Trophoblast cell (in vitro differentiated cells and primary cell): ENCODE measurements at regions not wholly inside any gene's neighbourhood (a gene's known extent, or its start where the extent isn't known, plus 50 kb on each side); places are given as distances from the start of the nearest gene placed in this dataset.

ENCODE experiments used
- DNase-seq, 2 donors: peaks; one replicate each; pipeline ENCODE4 v3.0.0-alpha.2; 2016
- H2AFZ ChIP-seq: 2 replicates; pipeline ENCODE4 v1.6.1; 2013; ENCODE audit warnings: low read length, moderate library complexity, mild to moderate bottlenecking; ENCODE audit not compliant: insufficient read depth, poor library complexity
- H2AK5ac ChIP-seq: 2 replicates; pipeline ENCODE4 v1.6.1; 2013; ENCODE audit warnings: mild to moderate bottlenecking, low read length
- H2BK120ac ChIP-seq: 2 replicates; pipeline ENCODE4 v1.6.1; 2013; ENCODE audit warnings: low read length, mild to moderate bottlenecking, moderate library complexity; ENCODE audit not compliant: insufficient read depth, poor library complexity
- H2BK12ac ChIP-seq: 2 replicates; pipeline ENCODE4 v1.6.1; 2013; ENCODE audit warnings: mild to moderate bottlenecking, low read length, moderate library complexity
- H2BK5ac ChIP-seq: 2 replicates; pipeline ENCODE4 v1.6.1; 2013; ENCODE audit warnings: low read length, low read depth, moderate library complexity, mild to moderate bottlenecking; ENCODE audit not compliant: poor library complexity
- H3K14ac ChIP-seq: 2 replicates; pipeline ENCODE4 v1.6.1; 2013; ENCODE audit warnings: mild to moderate bottlenecking, low read length
- H3K18ac ChIP-seq: 2 replicates; pipeline ENCODE4 v1.6.1; 2013; ENCODE audit warnings: mild to moderate bottlenecking, low read length
- H3K23ac ChIP-seq: 2 replicates; pipeline ENCODE4 v1.6.1; 2013; ENCODE audit warnings: low read length
- H3K27ac ChIP-seq: 2 replicates; pipeline ENCODE4 v1.5.1; 2013; ENCODE audit warnings: low read depth, mild to moderate bottlenecking, inconsistent platforms, low read length, moderate library complexity
- H3K27me3 ChIP-seq: 2 replicates; pipeline ENCODE4 v1.6.1; 2013; ENCODE audit warnings: inconsistent platforms, mild to moderate bottlenecking, low read length, moderate library complexity; ENCODE audit not compliant: insufficient read depth
- H3K36me3 ChIP-seq, 2 experiments: 1 replicate in 1 of 2; 2 replicates in 1 of 2; pipeline ENCODE4 v1.6.1; 2013; ENCODE audit warnings: low read length in 2 of 2, mild to moderate bottlenecking in 2 of 2, moderate library complexity in 1 of 2; ENCODE audit not compliant: insufficient read depth in 2 of 2, control insufficient read depth in 1 of 2
- H3K4ac ChIP-seq: 2 replicates; pipeline ENCODE4 v1.6.1; 2013; ENCODE audit warnings: low read depth, mild to moderate bottlenecking, low read length, moderate library complexity
- H3K4me1 ChIP-seq, 2 experiments: 1 replicate in 1 of 2; 2 replicates in 1 of 2; pipeline ENCODE4 v1.6.1; 2013; ENCODE audit warnings: low read length in 2 of 2, mild to moderate bottlenecking in 2 of 2, moderate library complexity in 1 of 2; ENCODE audit not compliant: insufficient read depth in 2 of 2, control insufficient read depth in 1 of 2
- H3K4me2 ChIP-seq: 2 replicates; pipeline ENCODE4 v1.6.1; 2013; ENCODE audit warnings: inconsistent platforms, mild to moderate bottlenecking, low read length, moderate library complexity
- H3K4me3 ChIP-seq: 2 replicates; pipeline ENCODE4 v1.5.1; 2013; ENCODE audit warnings: mild to moderate bottlenecking, low read depth, low read length, inconsistent platforms
- H3K79me1 ChIP-seq: one replicate; pipeline ENCODE4 v1.6.1; 2013; ENCODE audit warnings: low read length
- H3K79me2 ChIP-seq: 2 replicates; pipeline ENCODE4 v1.6.1; 2013; ENCODE audit warnings: low read length, mild to moderate bottlenecking; ENCODE audit not compliant: control insufficient read depth, insufficient read depth, poor library complexity
- H3K9ac ChIP-seq: 2 replicates; pipeline ENCODE4 v1.6.1; 2013; ENCODE audit warnings: mild to moderate bottlenecking, low read length
- H3K9me3 ChIP-seq: 2 replicates; pipeline ENCODE4 v1.6.1; 2013; ENCODE audit warnings: low read depth, mild to moderate bottlenecking, control low read depth, inconsistent platforms, low read length; ENCODE audit not compliant: insufficient read depth
- H4K12ac ChIP-seq: 2 replicates; pipeline ENCODE4 v1.6.1; 2013; ENCODE audit warnings: low read depth, mild to moderate bottlenecking, low read length, moderate library complexity
- H4K8ac ChIP-seq: 2 replicates; pipeline ENCODE4 v1.6.1; 2013; ENCODE audit warnings: low read depth, mild to moderate bottlenecking, low read length, moderate library complexity
- H4K91ac ChIP-seq: one replicate; pipeline ENCODE4 v1.6.1; 2013; ENCODE audit warnings: low read depth, mild to moderate bottlenecking, low read length, moderate library complexity
- WGBS: extraction: QIAGEN DNeasy Blood & Tissue Kit; methylation state at CpG from one replicate; pipeline ENCODE4 v1.1.7; 2013; ENCODE audit warnings: missing lambda C conversion rate; ENCODE audit not compliant: insufficient read length, insufficient coverage; ENCODE audit errors: extremely low coverage; 5-methylcytosine and 5-hydroxymethylcytosine counted together

DNA sequence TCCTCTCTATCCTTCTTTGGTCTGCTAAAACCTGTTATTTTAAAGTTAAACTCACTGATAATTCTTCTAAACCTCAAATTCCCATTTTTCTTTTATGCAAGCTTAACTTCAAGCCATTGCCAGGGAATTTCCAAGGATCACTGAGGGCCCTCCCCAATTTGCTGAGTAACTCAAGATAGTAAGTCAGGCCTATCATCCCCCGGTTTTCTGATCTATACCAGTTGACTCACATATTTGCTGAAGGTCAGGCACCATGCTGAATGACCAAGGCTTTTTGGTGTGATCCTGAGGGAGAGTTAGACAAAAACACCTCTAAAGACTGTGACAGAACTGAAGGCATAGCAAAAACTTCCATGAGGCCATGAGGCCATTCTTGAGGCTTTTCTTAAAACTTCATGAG lies 1301.9 kb downstream of the PCDH7 start:
- Histone ChIP-seq H3K79me2 (no peaks in the 10 kb centered on the region), H2AK5ac (no peak overlapping the region), H3K9ac (no peak overlapping the region), H4K91ac (no peak overlapping the region), H3K9me3 (no peaks in the 10 kb centered on the region), H3K36me3 (no peaks in the 10 kb centered on the region), H3K23ac (no peak overlapping the region), H2BK5ac (no peak overlapping the region), H2BK120ac (no peak overlapping the region), H3K79me1 (no peaks in the 10 kb centered on the region), H3K4me2 (no peak overlapping the region), H2AFZ (no peak overlapping the region), H3K18ac (no peak overlapping the region), H3K27me3 (no peaks in the 10 kb centered on the region), H3K27ac (no peak overlapping the region), H2BK12ac (no peak overlapping the region), H3K4me3 (no peak overlapping the region), H3K14ac (no peak overlapping the region), H4K8ac (no peak overlapping the region), H4K12ac (no peak overlapping the region), H3K4ac (no peak overlapping the region), H3K4me1 (no peaks in the 10 kb centered on the region)
- DNase-seq = no peak
- no CpG with 5 or more reads among the region's 1 CpG for WGBS

DNA sequence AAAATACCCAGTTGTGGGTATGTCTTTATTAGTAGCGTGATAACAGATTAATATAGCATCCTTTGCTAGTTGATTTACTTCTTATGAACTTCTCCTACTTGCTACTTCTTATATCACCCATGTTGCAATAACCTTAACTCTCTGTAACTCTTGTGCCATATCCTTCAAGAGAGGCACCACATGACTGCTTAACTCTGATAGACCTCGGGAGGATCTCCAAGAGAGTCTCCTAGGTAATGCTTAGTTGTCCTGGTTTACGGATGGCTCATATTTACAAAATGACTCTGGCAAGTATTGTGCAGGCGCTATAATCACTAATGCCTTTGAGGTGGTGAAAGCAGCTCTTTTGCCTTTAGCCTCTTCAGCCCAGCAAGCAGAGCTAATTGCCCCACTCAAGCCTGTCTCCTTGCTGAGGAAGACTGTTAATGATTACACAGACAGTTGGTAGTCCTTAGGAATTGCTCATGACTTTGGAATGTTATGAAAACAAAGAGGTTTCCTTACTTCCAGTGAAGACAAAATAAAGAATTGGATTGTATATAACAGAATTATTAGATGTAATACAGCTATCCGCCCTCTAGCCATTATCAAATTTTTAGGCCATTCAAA lies 1305.8 kb downstream of the PCDH7 start:
- no peak overlapping the region for H2BK12ac ChIP-seq
- H3K27ac ChIP-seq = no peak overlapping the region
- H3K4me2 ChIP-seq = no peak overlapping the region
- H2BK5ac ChIP-seq = no peak overlapping the region
- H2BK120ac ChIP-seq = no peak overlapping the region
- no peak overlapping the region for H3K4ac ChIP-seq
- H3K79me1 ChIP-seq = no peaks in the 10 kb centered on the region
- H3K9ac ChIP-seq = no peak overlapping the region
- no peak overlapping the region for H3K14ac ChIP-seq
- H3K36me3 ChIP-seq = no peaks in the 10 kb centered on the region
- H3K4me3 ChIP-seq = no peak overlapping the region
- WGBS = no CpG with 5 or more reads among the region's 5 CpGs
- no peaks in the 10 kb centered on the region for H3K4me1 ChIP-seq
- H3K18ac ChIP-seq = no peak overlapping the region
- no peaks in the 10 kb centered on the region for H3K9me3 ChIP-seq
- no peak overlapping the region for H2AFZ ChIP-seq
- H3K79me2 ChIP-seq = no peaks in the 10 kb centered on the region
- no peak overlapping the region for H3K23ac ChIP-seq
- H3K27me3 ChIP-seq = no peaks in the 10 kb centered on the region
- no peak overlapping the region for H4K12ac ChIP-seq
- H4K8ac ChIP-seq = no peak overlapping the region
- DNase-seq = peak in 1 of 2 donors; percentile 44
- H2AK5ac ChIP-seq = no peak overlapping the region
- no peak overlapping the region for H4K91ac ChIP-seq

DNA sequence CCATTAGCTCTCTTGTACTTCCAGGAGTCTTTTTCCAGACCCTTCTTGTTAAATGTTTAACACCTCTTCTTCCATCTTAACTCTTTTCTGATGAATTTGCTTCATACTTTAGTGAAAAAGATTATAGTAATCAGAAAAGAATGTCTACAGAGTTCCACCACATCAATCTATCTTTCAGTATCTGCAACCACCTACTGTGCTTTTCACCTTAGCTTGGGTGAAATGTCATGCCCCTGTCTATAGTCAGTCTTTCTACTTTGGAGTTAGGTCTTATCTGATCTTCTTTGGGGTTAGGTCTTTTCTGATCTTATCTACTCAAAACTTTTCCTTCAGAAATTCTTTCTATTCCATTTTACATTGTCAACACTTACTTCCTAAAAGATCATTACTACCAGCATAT lies 1310.2 kb downstream of the PCDH7 start:
- Histone ChIP-seq H3K9ac (no peak overlapping the region), H3K27me3 (no peaks in the 10 kb centered on the region), H3K36me3 (no peaks in the 10 kb centered on the region), H4K91ac (no peak overlapping the region), H3K23ac (no peak overlapping the region), H3K9me3 (no peaks in the 10 kb centered on the region), H3K4me3 (no peak overlapping the region), H3K4ac (no peak overlapping the region), H2AFZ (no peak overlapping the region), H3K79me1 (no peaks in the 10 kb centered on the region), H3K79me2 (no peaks in the 10 kb centered on the region), H3K4me1 (no peaks in the 10 kb centered on the region), H3K18ac (no peak overlapping the region), H2BK5ac (no peak overlapping the region), H2AK5ac (no peak overlapping the region), H3K14ac (no peak overlapping the region), H3K27ac (no peak overlapping the region), H2BK120ac (no peak overlapping the region), H2BK12ac (no peak overlapping the region), H4K12ac (no peak overlapping the region), H4K8ac (no peak overlapping the region), H3K4me2 (no peak overlapping the region)
- peak; percentile 7 to 67 for DNase-seq

DNA sequence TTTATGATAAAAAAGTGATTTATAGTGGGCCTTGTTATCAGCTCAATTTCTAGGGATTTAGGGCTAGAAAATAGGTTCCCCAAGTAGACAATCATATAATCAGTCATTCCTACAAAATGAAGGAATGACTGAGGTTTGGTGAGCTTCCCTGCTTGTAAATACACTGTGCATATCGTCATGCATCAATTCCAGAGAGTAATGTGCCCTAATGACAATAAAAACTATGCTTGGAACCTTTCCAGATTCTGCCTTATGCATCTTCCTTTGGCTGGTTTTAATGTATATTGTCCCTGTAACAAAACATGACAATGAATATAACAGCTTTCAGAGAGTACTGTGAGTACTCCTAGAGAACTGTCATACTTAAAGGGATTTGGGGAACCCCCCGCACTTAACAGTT lies 1310.9 kb downstream of the PCDH7 start:
- Histone ChIP-seq H3K27ac (no peak overlapping the region), H3K9me3 (no peaks in the 10 kb centered on the region), H3K4me1 (no peaks in the 10 kb centered on the region), H3K4me3 (no peak overlapping the region), H2AK5ac (no peak overlapping the region), H2AFZ (no peak overlapping the region), H3K36me3 (no peaks in the 10 kb centered on the region), H3K79me2 (no peaks in the 10 kb centered on the region), H2BK5ac (no peak overlapping the region), H3K79me1 (no peaks in the 10 kb centered on the region), H3K4me2 (no peak overlapping the region), H3K27me3 (no peaks in the 10 kb centered on the region), H4K12ac (no peak overlapping the region), H4K91ac (no peak overlapping the region), H3K4ac (no peak overlapping the region), H3K23ac (no peak overlapping the region), H3K9ac (no peak overlapping the region), H4K8ac (no peak overlapping the region), H3K18ac (no peak overlapping the region), H2BK120ac (no peak overlapping the region), H2BK12ac (no peak overlapping the region), H3K14ac (no peak overlapping the region)
- WGBS = no CpG with 5 or more reads among the region's 2 CpGs
- no peak for DNase-seq
